Stomach (tissue), 8 donors: ENCODE measurements at regions not wholly inside any gene's neighbourhood (a gene's known extent, or its start where the extent isn't known, plus 50 kb on each side); places are given as distances from the start of the nearest gene placed in this dataset.
A peak's percentile ranks its signal among the peaks of the same experiment; 100 is the strongest.

ENCODE experiments used
- DNase-seq, 2 donors: peaks; one replicate each; pipeline versions ENCODE4 v3.0.0 to v3.0.0-alpha.2; 2013 to 2019
- H3K27ac ChIP-seq, 5 donors: fragments of 200-600 bp in 4 of 5; sonication (generic) in 4 of 5; one replicate each; pipeline ENCODE4 v1.5.1; 2013 to 2019; ENCODE audit warnings: mild to moderate bottlenecking in 1 of 5, moderate library complexity in 1 of 5
- H3K27me3 ChIP-seq, 3 donors: fragments of 200-600 bp; sonication (generic); one replicate each; pipeline ENCODE4 v1.5.1; 2017 to 2019; ENCODE audit warnings: mixed run types in 1 of 3
- H3K36me3 ChIP-seq, 4 donors: fragments of 200-600 bp; sonication (generic); 1 replicate in 3 of 4; 2 replicates in 1 of 4; pipeline ENCODE4 v1.5.1; 2016 to 2019
- H3K4me1 ChIP-seq, 4 donors: fragments of 200-600 bp; sonication (generic); one replicate each; pipeline ENCODE4 v1.5.1; 2016 to 2019
- H3K4me3 ChIP-seq, 4 donors: fragments of 200-600 bp; sonication (generic) in 3 of 4; one replicate each; pipeline ENCODE4 v1.5.1; 2016 to 2019; ENCODE audit warnings: mild to moderate bottlenecking in 1 of 4
- H3K9me3 ChIP-seq, 4 donors: fragments of 200-600 bp; sonication (generic); one replicate each; pipeline ENCODE4 v1.5.1; 2016 to 2019
- EP300 ChIP-seq: sonication (generic); formaldehyde crosslinking; IDR thresholded peaks from one replicate; pipeline ENCODE4 v1.6.1; 2017; ENCODE audit warnings: antibody characterized with exemption
- POLR2A ChIP-seq, 4 donors: fragments of 450-650 bp; IDR thresholded peaks; one replicate each; pipeline ENCODE4 v1.6.1; 2016; ENCODE audit warnings: antibody characterized with exemption in 4 of 4, control low read depth in 2 of 4, mild to moderate bottlenecking in 1 of 4, moderate library complexity in 1 of 4
- POLR2AphosphoS5 ChIP-seq, 3 donors: sonication (generic); formaldehyde crosslinking; IDR thresholded peaks; one replicate each; pipeline ENCODE4 v1.6.1; 2016; ENCODE audit warnings: antibody characterized with exemption in 3 of 3
- WGBS, 5 donors: extraction: QIAGEN DNeasy Blood & Tissue Kit in 3 of 5; methylation state at CpG; one replicate each; pipeline versions ENCODE4 v1.1.5 to v1.1.7; 2013 to 2018; 5-methylcytosine and 5-hydroxymethylcytosine counted together
- intact Hi-C: fragments of 100-400 bp; cut with DNase I; formaldehyde crosslinking; loops from one replicate; pipeline ENCODE4 v1.15.1; 2023; ENCODE audit warnings: low total_unique reads
- TF ChIP-seq, protein P1 (sequence below), 7 experiments: fragments of 450-650 bp in 4 of 7; fragments of 200-600 bp in 3 of 7; sonication (generic) in 3 of 7; IDR thresholded peaks; one replicate each; pipeline ENCODE4 v1.5.1; 2016 to 2019; ENCODE audit warnings: antibody characterized with exemption in 7 of 7, control low read depth in 2 of 7, mild to moderate bottlenecking in 1 of 7
- donor health status: healthy with polysubstance abuse.
- donor health status: Bipolar disorder and iron deficiency.
- donor health status: healthy.

DNA sequence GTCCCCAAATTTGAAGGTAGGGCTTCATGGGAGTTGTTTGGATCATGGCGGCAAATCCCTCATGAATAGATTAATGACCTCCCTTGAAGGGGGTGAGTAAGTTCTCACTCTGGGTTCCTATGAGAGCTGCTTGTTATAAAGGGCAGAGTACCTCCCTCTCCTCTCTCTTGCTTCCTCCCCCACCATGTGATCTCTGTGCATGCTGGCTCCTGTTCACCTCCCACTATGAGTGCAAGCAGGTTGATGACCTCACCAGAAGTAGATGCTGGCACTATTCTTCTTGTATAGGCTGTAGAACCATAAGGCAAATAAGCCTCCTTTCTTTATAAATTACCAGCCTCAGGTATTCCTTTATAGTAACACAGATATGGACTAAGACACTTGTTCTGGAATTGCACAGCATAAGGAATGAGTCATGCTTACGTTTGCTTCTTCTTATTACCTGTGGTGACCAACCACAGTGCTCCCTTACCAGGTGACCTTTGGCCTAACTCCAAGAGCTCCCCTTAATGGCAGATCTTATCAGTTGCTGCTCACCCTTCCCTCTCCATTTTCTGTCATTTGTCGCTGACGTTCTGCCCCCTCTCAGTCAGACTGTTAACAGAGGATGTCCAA is 559.5 kb upstream of the GCFC2 start:
- DNase-seq = no peak
- Histone ChIP-seq H3K4me1 (no peaks in the 10 kb centered on the region), H3K9me3 (no peaks in the 10 kb centered on the region), H3K4me3 (no peak overlapping the region), H3K36me3 (no peaks in the 10 kb centered on the region), H3K27me3 (no peaks in the 10 kb centered on the region), H3K27ac (no peak overlapping the region)
- TF ChIP-seq EP300 (no peak), POLR2A (IDR thresholded peaks at IDR 0.05) (no peak), POLR2AphosphoS5 (IDR thresholded peaks at IDR 0.05) (no peak)
- TF ChIP-seq, protein P1, sequence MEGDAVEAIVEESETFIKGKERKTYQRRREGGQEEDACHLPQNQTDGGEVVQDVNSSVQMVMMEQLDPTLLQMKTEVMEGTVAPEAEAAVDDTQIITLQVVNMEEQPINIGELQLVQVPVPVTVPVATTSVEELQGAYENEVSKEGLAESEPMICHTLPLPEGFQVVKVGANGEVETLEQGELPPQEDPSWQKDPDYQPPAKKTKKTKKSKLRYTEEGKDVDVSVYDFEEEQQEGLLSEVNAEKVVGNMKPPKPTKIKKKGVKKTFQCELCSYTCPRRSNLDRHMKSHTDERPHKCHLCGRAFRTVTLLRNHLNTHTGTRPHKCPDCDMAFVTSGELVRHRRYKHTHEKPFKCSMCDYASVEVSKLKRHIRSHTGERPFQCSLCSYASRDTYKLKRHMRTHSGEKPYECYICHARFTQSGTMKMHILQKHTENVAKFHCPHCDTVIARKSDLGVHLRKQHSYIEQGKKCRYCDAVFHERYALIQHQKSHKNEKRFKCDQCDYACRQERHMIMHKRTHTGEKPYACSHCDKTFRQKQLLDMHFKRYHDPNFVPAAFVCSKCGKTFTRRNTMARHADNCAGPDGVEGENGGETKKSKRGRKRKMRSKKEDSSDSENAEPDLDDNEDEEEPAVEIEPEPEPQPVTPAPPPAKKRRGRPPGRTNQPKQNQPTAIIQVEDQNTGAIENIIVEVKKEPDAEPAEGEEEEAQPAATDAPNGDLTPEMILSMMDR (IDR thresholded peaks at IDR 0.05) = no peak
- intact Hi-C loops = no loop called here
- 55 to 79% (median 65%) methylated on average over 4 of the region's 4 CpGs for WGBS, 5 donors

DNA sequence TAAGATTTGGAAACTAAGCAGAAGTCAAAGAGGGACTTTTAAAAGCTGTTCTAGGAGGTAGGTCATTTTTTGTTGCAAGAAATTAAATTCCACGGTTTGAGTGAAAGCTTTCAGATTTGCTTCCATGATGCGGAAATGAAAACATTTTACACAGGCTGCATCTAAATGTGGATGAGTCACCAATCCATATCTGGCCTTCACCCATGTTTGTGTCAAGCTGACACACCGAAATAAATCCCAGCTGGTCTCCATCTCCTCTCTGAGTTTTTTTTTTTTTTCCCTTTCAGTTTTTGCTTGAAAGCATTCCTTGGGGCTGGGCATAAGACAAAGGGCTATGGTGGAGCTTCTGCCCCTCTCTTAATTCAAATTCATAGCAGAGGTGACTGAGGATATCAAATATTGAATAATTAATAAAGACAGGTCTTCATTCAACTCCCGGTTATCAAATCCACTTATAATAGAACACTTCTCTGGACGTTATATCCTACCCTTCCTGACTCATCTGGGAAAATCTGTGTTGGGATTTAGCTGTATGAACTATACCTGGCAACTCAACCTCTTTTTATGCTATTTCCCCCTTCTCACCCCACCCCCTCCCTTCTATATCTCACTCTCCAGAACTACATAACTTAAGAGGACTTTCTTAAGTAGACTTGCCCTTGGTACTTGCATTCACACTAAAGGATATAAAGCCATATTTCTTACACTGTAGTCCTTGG is 558.3 kb upstream of the GCFC2 start:
- intact Hi-C loops = no loop called here
- Histone ChIP-seq H3K27me3 (no peaks in the 10 kb centered on the region), H3K9me3 (no peaks in the 10 kb centered on the region), H3K36me3 (no peaks in the 10 kb centered on the region), H3K4me1 (no peaks in the 10 kb centered on the region), H3K27ac (no peak overlapping the region), H3K4me3 (no peak overlapping the region)
- no peak for TF ChIP-seq POLR2AphosphoS5 (IDR thresholded peaks at IDR 0.05)
- TF ChIP-seq EP300 = no peak
- no peak for TF ChIP-seq POLR2A (IDR thresholded peaks at IDR 0.05)
- TF ChIP-seq, protein P1 (IDR thresholded peaks at IDR 0.05) = no peak
- DNase-seq = peak in 1 of 2 donors; percentile 65
- WGBS, 5 donors = 49 to 70% (median 59%) methylated on average over 5 of the region's 5 CpGs

GRCh38 chr2:76268484-76268883 is 557.8 kb upstream of the GCFC2 start:
- DNase-seq = no peak
- H3K4me1 ChIP-seq = no peaks in the 10 kb centered on the region
- 18 to 27% (median 22%) methylated on average over 1 of the region's 1 CpG for WGBS, 5 donors
- no peaks in the 10 kb centered on the region for H3K36me3 ChIP-seq
- H3K27me3 ChIP-seq = no peaks in the 10 kb centered on the region
- no peak overlapping the region for H3K4me3 ChIP-seq
- no peaks in the 10 kb centered on the region for H3K9me3 ChIP-seq
- intact Hi-C loops = no loop called here
- H3K27ac ChIP-seq = no peak overlapping the region
- TF ChIP-seq EP300 = no peak
- TF ChIP-seq POLR2AphosphoS5 (IDR thresholded peaks at IDR 0.05) = no peak

DNA sequence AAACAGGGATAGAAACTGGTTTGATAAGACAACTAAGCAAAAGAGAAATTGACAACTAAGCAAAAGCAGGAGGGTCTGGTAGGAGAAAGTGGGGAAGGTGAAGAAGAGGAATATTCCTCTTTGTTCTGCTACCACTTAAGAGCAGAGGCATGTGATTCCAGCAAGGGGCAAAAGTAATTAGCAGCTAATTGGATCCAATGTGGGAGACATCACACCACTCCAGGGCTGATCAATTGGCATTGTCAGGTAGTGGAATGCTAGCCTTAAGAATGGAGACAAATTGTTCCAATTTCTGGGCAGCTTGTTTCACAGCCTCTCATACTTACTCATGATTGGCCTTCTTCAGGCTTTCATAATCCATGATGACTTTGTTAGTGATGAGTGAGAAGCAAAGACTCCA is 547.1 kb upstream of the GCFC2 start:
- Histone ChIP-seq H3K27ac (no peak overlapping the region), H3K9me3 (no peaks in the 10 kb centered on the region), H3K36me3 (no peaks in the 10 kb centered on the region), H3K4me1 (no peaks in the 10 kb centered on the region), H3K4me3 (no peak overlapping the region), H3K27me3 (no peaks in the 10 kb centered on the region)
- TF ChIP-seq POLR2AphosphoS5 (IDR thresholded peaks at IDR 0.05) (no peak), POLR2A (IDR thresholded peaks at IDR 0.05) (no peak), EP300 (no peak)
- TF ChIP-seq, protein P1 (IDR thresholded peaks at IDR 0.05) = no peak
- DNase-seq = no peak
- intact Hi-C loops = no loop called here
